Suprapubic skin (tissue), 4 donors: ENCODE measurements at regions not wholly inside any gene's neighbourhood (a gene's known extent, or its start where the extent isn't known, plus 50 kb on each side); places are given as distances from the start of the nearest gene placed in this dataset.
A peak's percentile ranks its signal among the peaks of the same experiment; 100 is the strongest.

Experiments
- DNase-seq, 2 donors: peaks; one replicate each; pipeline ENCODE4 v3.0.0-alpha.2; 2019; ENCODE audit warnings: low spot score in 2 of 2
- H3K27ac ChIP-seq: fragments of 200-600 bp; sonication (generic); one replicate; pipeline ENCODE4 v1.5.1; 2019
- H3K27me3 ChIP-seq: fragments of 200-600 bp; sonication (generic); one replicate; pipeline ENCODE4 v1.5.1; 2019
- H3K36me3 ChIP-seq: fragments of 200-600 bp; sonication (generic); one replicate; pipeline ENCODE4 v1.5.1; 2019
- H3K4me1 ChIP-seq: fragments of 200-600 bp; sonication (generic); one replicate; pipeline ENCODE4 v1.5.1; 2019
- H3K4me3 ChIP-seq: fragments of 200-600 bp; sonication (generic); one replicate; pipeline ENCODE4 v1.5.1; 2019; ENCODE audit warnings: mild to moderate bottlenecking
- H3K9me3 ChIP-seq: fragments of 200-600 bp; sonication (generic); one replicate; pipeline ENCODE4 v1.5.1; 2019
- EP300 ChIP-seq: sonication (generic); formaldehyde crosslinking; IDR thresholded peaks from one replicate; pipeline ENCODE4 v1.6.1; 2017; ENCODE audit warnings: antibody characterized with exemption
- POLR2A ChIP-seq, 2 donors: fragments of 450-650 bp; IDR thresholded peaks; one replicate each; pipeline ENCODE4 v1.6.1; 2017; ENCODE audit warnings: antibody characterized with exemption in 2 of 2, mild to moderate bottlenecking in 2 of 2, moderate library complexity in 2 of 2
- POLR2AphosphoS5 ChIP-seq, 3 donors: sonication (generic); formaldehyde crosslinking; IDR thresholded peaks; one replicate each; pipeline ENCODE4 v1.6.1; 2017; ENCODE audit warnings: antibody characterized with exemption in 3 of 3
- WGBS: methylation state at CpG from one replicate; pipeline ENCODE4 v1.1.5; 2018; 5-methylcytosine and 5-hydroxymethylcytosine counted together
- TF ChIP-seq, protein P1 (sequence below), 2 donors: fragments of 200-600 bp in 1 of 2; fragments of 450-650 bp in 1 of 2; sonication (generic) in 1 of 2; IDR thresholded peaks; one replicate each; pipeline ENCODE4 v1.5.1; 2016 to 2019; ENCODE audit warnings: antibody characterized with exemption in 2 of 2, mild to moderate bottlenecking in 1 of 2, moderate library complexity in 1 of 2

DNA sequence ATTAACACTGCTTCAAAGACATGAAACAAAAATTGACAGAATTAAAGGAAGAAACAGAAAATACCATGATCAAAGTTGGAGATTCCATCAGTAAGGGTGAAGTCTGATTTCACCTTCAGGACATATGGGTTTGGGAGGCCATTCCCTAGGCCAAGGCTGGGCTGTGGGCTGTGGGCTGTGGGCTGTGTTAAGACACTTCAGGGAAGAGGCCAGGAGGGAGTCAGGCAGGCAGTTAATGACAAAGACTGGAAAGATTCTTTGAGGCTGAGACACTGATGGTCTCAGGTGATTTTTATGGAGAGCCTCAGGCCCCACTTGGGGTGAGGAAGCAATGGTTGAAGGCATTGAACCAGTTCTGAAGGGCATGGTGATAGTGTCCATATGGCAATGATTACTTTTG is 57.5 kb downstream of the MAGEF1 start:
- DNase-seq = no peak
- no peak overlapping the region for H3K27ac ChIP-seq
- no peaks in the 10 kb centered on the region for H3K27me3 ChIP-seq
- H3K9me3 ChIP-seq = no peaks in the 10 kb centered on the region
- H3K4me1 ChIP-seq = peaks cover 49% of the 10 kb centered on the region
- H3K4me3 ChIP-seq = no peak overlapping the region
- no peaks in the 10 kb centered on the region for H3K36me3 ChIP-seq
- TF ChIP-seq, protein P1, sequence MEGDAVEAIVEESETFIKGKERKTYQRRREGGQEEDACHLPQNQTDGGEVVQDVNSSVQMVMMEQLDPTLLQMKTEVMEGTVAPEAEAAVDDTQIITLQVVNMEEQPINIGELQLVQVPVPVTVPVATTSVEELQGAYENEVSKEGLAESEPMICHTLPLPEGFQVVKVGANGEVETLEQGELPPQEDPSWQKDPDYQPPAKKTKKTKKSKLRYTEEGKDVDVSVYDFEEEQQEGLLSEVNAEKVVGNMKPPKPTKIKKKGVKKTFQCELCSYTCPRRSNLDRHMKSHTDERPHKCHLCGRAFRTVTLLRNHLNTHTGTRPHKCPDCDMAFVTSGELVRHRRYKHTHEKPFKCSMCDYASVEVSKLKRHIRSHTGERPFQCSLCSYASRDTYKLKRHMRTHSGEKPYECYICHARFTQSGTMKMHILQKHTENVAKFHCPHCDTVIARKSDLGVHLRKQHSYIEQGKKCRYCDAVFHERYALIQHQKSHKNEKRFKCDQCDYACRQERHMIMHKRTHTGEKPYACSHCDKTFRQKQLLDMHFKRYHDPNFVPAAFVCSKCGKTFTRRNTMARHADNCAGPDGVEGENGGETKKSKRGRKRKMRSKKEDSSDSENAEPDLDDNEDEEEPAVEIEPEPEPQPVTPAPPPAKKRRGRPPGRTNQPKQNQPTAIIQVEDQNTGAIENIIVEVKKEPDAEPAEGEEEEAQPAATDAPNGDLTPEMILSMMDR (IDR thresholded peaks at IDR 0.05) = no peak

DNA sequence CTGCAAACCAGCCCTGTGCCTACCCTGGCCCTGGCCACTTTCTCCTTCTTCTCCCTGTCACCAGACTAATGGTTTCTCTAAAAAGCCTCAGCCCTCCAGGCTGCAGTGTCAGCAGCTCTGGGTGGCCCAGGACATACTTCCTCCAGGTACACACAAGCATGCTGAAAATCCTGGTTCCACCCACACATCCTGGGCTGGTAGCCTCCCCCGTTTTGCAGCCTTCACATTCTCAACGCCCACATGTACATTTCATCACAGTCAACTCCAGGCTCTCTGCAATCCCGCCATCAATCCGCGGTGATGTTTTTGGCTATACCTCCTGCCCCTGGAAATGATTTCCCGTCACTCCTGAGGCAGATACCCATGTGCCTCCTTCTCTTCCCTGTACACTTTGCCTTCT is 59.4 kb downstream of the MAGEF1 start:
- 35% methylated on average over 6 of the region's 6 CpGs for WGBS
- Histone ChIP-seq H3K36me3 (no peaks in the 10 kb centered on the region), H3K27me3 (no peaks in the 10 kb centered on the region), H3K27ac (peak overlapping the region; percentile 73), H3K4me3 (no peak overlapping the region), H3K9me3 (no peaks in the 10 kb centered on the region), H3K4me1 (peaks cover 47% of the 10 kb centered on the region)
- no peak for DNase-seq
- TF ChIP-seq POLR2AphosphoS5 (IDR thresholded peaks at IDR 0.05) (peak in 1 of 3 donors; percentile 7), POLR2A (IDR thresholded peaks at IDR 0.05) (no peak), EP300 (no peak)
- TF ChIP-seq, protein P1 (IDR thresholded peaks at IDR 0.05) = no peak

DNA sequence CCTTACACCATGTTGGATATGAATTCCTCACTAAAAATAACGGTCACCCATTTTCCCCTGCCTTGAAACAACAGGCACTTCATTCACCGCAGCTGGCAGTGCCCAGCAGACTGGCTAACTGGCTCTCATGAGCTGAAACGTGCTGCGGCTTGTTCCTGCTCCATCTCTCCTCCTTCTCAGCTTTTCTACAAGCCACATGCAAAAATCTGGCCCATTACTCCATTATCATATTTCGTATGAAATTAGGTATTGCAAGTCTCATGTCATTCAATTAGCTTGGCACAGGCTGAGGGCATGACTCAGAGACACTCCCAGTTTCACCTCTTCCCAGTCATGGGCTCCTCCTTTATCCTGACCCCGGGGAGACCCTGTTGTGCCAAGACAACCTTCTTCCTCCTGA is 60.0 kb downstream of the MAGEF1 start:
- H3K4me3 ChIP-seq = no peak overlapping the region
- H3K9me3 ChIP-seq = no peaks in the 10 kb centered on the region
- peaks cover 41% of the 10 kb centered on the region for H3K4me1 ChIP-seq
- TF ChIP-seq, protein P1 (IDR thresholded peaks at IDR 0.05) = no peak
- TF ChIP-seq POLR2AphosphoS5 (IDR thresholded peaks at IDR 0.05) (no peak), EP300 (no peak), POLR2A (IDR thresholded peaks at IDR 0.05) (no peak)
- DNase-seq = no peak
- no peaks in the 10 kb centered on the region for H3K36me3 ChIP-seq
- WGBS = 49% methylated on average over 6 of the region's 6 CpGs
- H3K27me3 ChIP-seq = no peaks in the 10 kb centered on the region
- peak overlapping the region; percentile 73 for H3K27ac ChIP-seq

DNA sequence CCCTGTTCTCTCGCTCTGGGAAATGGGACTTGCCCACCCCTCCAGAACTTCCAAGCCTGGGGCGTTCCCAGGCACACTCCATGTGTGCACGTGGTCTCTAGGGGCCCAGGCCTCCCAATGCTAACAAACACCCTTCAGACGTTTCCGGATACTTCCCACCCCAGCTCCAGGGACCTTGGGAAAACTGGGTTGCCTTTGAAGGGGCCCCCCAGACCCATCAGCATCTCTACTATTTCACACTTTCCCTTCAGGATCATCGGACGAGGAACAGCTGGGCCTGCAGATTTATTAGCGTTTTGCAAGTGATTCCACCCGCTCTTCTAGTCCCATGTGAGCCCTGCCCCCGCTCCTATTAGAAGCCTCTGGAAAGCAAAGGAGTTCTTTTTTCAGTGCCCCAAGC is 63.2 kb downstream of the MAGEF1 start:
- no peak overlapping the region for H3K4me3 ChIP-seq
- DNase-seq = no peak
- WGBS = 83% methylated on average over 9 of the region's 10 CpGs

DNA sequence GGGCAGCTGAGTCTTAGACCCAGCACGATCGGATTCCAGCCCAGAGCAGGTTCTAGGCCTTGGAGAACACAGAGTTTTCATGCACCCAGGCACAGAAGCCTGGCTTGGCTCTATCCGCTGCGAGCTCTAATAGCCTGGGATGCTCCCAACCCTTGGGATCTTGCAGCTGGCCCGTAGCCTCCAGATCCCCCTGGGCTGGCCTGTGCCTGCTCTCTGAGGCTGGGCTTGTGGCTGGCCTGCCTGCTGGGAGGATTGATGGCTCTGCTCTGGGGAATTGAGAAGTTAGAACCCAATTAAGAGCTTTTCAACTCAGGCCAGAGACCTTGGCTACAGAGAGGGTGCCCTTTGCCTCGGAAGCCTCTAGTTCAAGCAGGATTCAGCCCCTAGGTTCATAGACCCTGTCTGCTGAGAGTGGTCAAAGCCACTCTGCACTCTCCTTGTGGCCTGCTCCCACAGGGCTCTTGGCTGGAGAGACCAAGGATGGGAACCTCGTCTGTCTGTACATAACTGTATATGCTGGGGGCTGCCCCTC is 64.4 kb downstream of the MAGEF1 start:
- H3K4me1 ChIP-seq = peaks cover 31% of the 10 kb centered on the region
- no peaks in the 10 kb centered on the region for H3K36me3 ChIP-seq
- no peaks in the 10 kb centered on the region for H3K9me3 ChIP-seq
- no peak for DNase-seq
- TF ChIP-seq EP300 = no peak
- TF ChIP-seq POLR2AphosphoS5 (IDR thresholded peaks at IDR 0.05) = no peak
- TF ChIP-seq, protein P1 (IDR thresholded peaks at IDR 0.05) = no peak
- no peak for TF ChIP-seq POLR2A (IDR thresholded peaks at IDR 0.05)
- H3K27me3 ChIP-seq = no peaks in the 10 kb centered on the region
- WGBS = 92% methylated on average over 7 of the region's 7 CpGs
- H3K4me3 ChIP-seq = no peak overlapping the region
- H3K27ac ChIP-seq = no peak overlapping the region

More for the DNA sequence above, 63.2 kb downstream of the MAGEF1 start:
- Histone ChIP-seq H3K36me3 (no peaks in the 10 kb centered on the region), H3K9me3 (no peaks in the 10 kb centered on the region), H3K4me1 (peaks cover 36% of the 10 kb centered on the region), H3K27me3 (no peaks in the 10 kb centered on the region), H3K27ac (no peak overlapping the region)
- TF ChIP-seq POLR2A (IDR thresholded peaks at IDR 0.05) = no peak
- TF ChIP-seq, protein P1 (IDR thresholded peaks at IDR 0.05) = no peak
- TF ChIP-seq POLR2AphosphoS5 (IDR thresholded peaks at IDR 0.05) = no peak
- no peak for TF ChIP-seq EP300
